H9 (cell line): ENCODE measurements at regions not wholly inside any gene's neighbourhood (a gene's known extent, or its start where the extent isn't known, plus 50 kb on each side); places are given as distances from the start of the nearest gene placed in this dataset.

Source experiments
- DNase-seq: peaks from one replicate; pipeline ENCODE4 v3.0.0-alpha.2; 2017
- H2AFZ ChIP-seq: one replicate; pipeline ENCODE4 v1.6.1; 2013; ENCODE audit warnings: mild to moderate bottlenecking, low read length, control low read depth, moderate library complexity
- H2AK5ac ChIP-seq: 2 replicates; pipeline ENCODE4 v1.6.1; 2013; ENCODE audit warnings: low read length, control low read depth, mixed read lengths; ENCODE audit not compliant: insufficient read length
- H2BK120ac ChIP-seq: one replicate; pipeline ENCODE4 v1.6.1; 2013; ENCODE audit warnings: low read depth, mild to moderate bottlenecking, low read length, control low read depth, inconsistent platforms; ENCODE audit not compliant: poor library complexity, severe bottlenecking
- H2BK12ac ChIP-seq: 2 replicates; pipeline ENCODE4 v1.6.1; 2013; ENCODE audit warnings: low read length, control low read depth, mixed read lengths, low read depth; ENCODE audit not compliant: insufficient read length
- H2BK15ac ChIP-seq: 2 replicates; pipeline ENCODE4 v1.6.1; 2013; ENCODE audit warnings: low read depth, low read length, control low read depth
- H2BK20ac ChIP-seq: one replicate; pipeline ENCODE4 v1.6.1; 2013; ENCODE audit warnings: low read depth, mild to moderate bottlenecking, low read length, control low read depth, inconsistent platforms; ENCODE audit not compliant: poor library complexity, severe bottlenecking
- H2BK5ac ChIP-seq: 2 replicates; pipeline ENCODE4 v1.6.1; 2013; ENCODE audit warnings: low read length, control low read depth, mixed read lengths; ENCODE audit not compliant: insufficient read length
- H3K14ac ChIP-seq: 2 replicates; pipeline ENCODE4 v1.6.1; 2013; ENCODE audit warnings: low read length, control low read depth; ENCODE audit not compliant: insufficient read depth
- H3K18ac ChIP-seq: 2 replicates; pipeline ENCODE4 v1.6.1; 2013; ENCODE audit warnings: low read depth, mild to moderate bottlenecking, mixed read lengths, low read length, control low read depth; ENCODE audit not compliant: insufficient read length
- H3K23ac ChIP-seq: 2 replicates; pipeline ENCODE4 v1.6.1; 2013; ENCODE audit warnings: low read length, control low read depth, mixed read lengths, low read depth; ENCODE audit not compliant: insufficient read length
- H3K23me2 ChIP-seq: 2 replicates; pipeline ENCODE4 v1.6.1; 2013; ENCODE audit warnings: low read depth, mild to moderate bottlenecking, mixed read lengths, low read length, control low read depth; ENCODE audit not compliant: insufficient read length, poor library complexity, severe bottlenecking
- H3K27ac ChIP-seq: 2 replicates; pipeline ENCODE4 v1.5.1; 2013; ENCODE audit warnings: low read length, control low read depth, mixed read lengths, low read depth; ENCODE audit not compliant: insufficient read length
- H3K27me3 ChIP-seq: 2 replicates; pipeline ENCODE4 v1.6.1; 2013; ENCODE audit warnings: low read length, control low read depth, inconsistent platforms; ENCODE audit not compliant: insufficient read depth
- H3K4ac ChIP-seq: 2 replicates; pipeline ENCODE4 v1.6.1; 2013; ENCODE audit warnings: low read depth, mild to moderate bottlenecking, control low read depth, inconsistent platforms, low read length, moderate library complexity
- H3K4me1 ChIP-seq: 2 replicates; pipeline ENCODE4 v1.6.1; 2013; ENCODE audit warnings: low read length, control low read depth, inconsistent platforms; ENCODE audit not compliant: insufficient read depth
- H3K4me2 ChIP-seq: 2 replicates; pipeline ENCODE4 v1.6.1; 2013; ENCODE audit warnings: low read length, control low read depth, mixed read lengths; ENCODE audit not compliant: insufficient read length, insufficient read depth
- H3K56ac ChIP-seq: 2 replicates; pipeline ENCODE4 v1.6.1; 2013; ENCODE audit warnings: low read depth, mild to moderate bottlenecking, mixed read lengths, low read length, control low read depth; ENCODE audit not compliant: insufficient read length
- H3K79me1 ChIP-seq: 2 replicates; pipeline ENCODE4 v1.6.1; 2013; ENCODE audit warnings: low read depth, mild to moderate bottlenecking, moderate library complexity, low read length, control low read depth, inconsistent platforms; ENCODE audit not compliant: insufficient read depth, poor library complexity, severe bottlenecking
- H3K79me2 ChIP-seq: 2 replicates; pipeline ENCODE4 v1.6.1; 2013; ENCODE audit warnings: low read length, control low read depth, inconsistent platforms; ENCODE audit not compliant: insufficient read depth
- H3K9ac ChIP-seq: 2 replicates; pipeline ENCODE4 v1.6.1; 2013; ENCODE audit warnings: low read length, control low read depth, mixed read lengths; ENCODE audit not compliant: insufficient read length; ENCODE audit errors: extremely low read depth
- H3K9me3 ChIP-seq: one replicate; pipeline ENCODE4 v1.6.1; 2013; ENCODE audit warnings: low read depth, low read length, inconsistent platforms; ENCODE audit not compliant: control insufficient read depth
- H3T11ph ChIP-seq: one replicate; pipeline ENCODE4 v1.6.1; 2013; ENCODE audit warnings: mild to moderate bottlenecking, low read length, control low read depth, inconsistent platforms
- H4K20me1 ChIP-seq: one replicate; pipeline ENCODE4 v1.6.1; 2013; ENCODE audit not compliant: control insufficient read depth, insufficient read length, insufficient read depth
- H4K5ac ChIP-seq: 2 replicates; pipeline ENCODE4 v1.6.1; 2013; ENCODE audit warnings: low read depth, mild to moderate bottlenecking, mixed read lengths, low read length, control low read depth; ENCODE audit not compliant: insufficient read length
- H4K8ac ChIP-seq: replicated peaks from 2 replicates; pipeline ENCODE4 v1.6.1; 2013; ENCODE audit warnings: low read length, control low read depth, mixed read lengths, low read depth; ENCODE audit not compliant: insufficient read length
- H4K91ac ChIP-seq: 2 replicates; pipeline ENCODE4 v1.6.1; 2013; ENCODE audit warnings: low read depth, mild to moderate bottlenecking, moderate library complexity, mixed read lengths, low read length, control low read depth; ENCODE audit not compliant: insufficient read length
- H3K27ac Mint-ChIP-seq, 3 experiments: 2 replicates in 2 of 3; 3 replicates in 1 of 3; pipeline ENCODE4 v1.8.0; 2020 to 2021; ENCODE audit warnings: mixed read lengths in 3 of 3, mild to moderate bottlenecking in 1 of 3, moderate library complexity in 1 of 3
- H3K27me3 Mint-ChIP-seq: 2 replicates; pipeline ENCODE4 v1.8.0; 2021; ENCODE audit warnings: low read depth, mild to moderate bottlenecking, moderate library complexity, mixed read lengths
- H3K36me3 Mint-ChIP-seq, 3 experiments: 2 replicates in 2 of 3; 3 replicates in 1 of 3; pipeline ENCODE4 v1.8.0; 2020 to 2021; ENCODE audit warnings: low read depth in 3 of 3, mixed read lengths in 3 of 3; ENCODE audit not compliant: insufficient read depth in 1 of 3
- H3K4me1 Mint-ChIP-seq, 2 experiments: 2 replicates each; pipeline ENCODE4 v1.8.0; 2020; ENCODE audit warnings: mixed read lengths in 2 of 2
- H3K4me3 Mint-ChIP-seq, 2 experiments: 2 replicates in 1 of 2; 3 replicates in 1 of 2; pipeline ENCODE4 v1.8.0; 2020 to 2021; ENCODE audit warnings: mild to moderate bottlenecking in 2 of 2, mixed read lengths in 2 of 2, moderate library complexity in 1 of 2
- H3K9me3 Mint-ChIP-seq, 2 experiments: 2 replicates in 1 of 2; 3 replicates in 1 of 2; pipeline ENCODE4 v1.8.0; 2020; ENCODE audit warnings: mild to moderate bottlenecking in 2 of 2, mixed read lengths in 2 of 2, moderate library complexity in 1 of 2
- WGBS: extraction: QIAGEN DNeasy Blood & Tissue Kit; methylation state at CpG from one replicate; pipeline ENCODE4 v1.1.7; 2013; ENCODE audit warnings: missing lambda C conversion rate, low lambda C conversion rate, mixed read lengths; ENCODE audit not compliant: insufficient read length; ENCODE audit errors: extremely low coverage; 5-methylcytosine and 5-hydroxymethylcytosine counted together
- TF ChIP-seq, protein P1 (sequence below): fragments of 200-600 bp; sonication (generic); conservative IDR thresholded peaks from 3 replicates; pipeline ENCODE4 v1.8.0; 2021; ENCODE audit warnings: antibody characterized with exemption, mild to moderate bottlenecking

DNA sequence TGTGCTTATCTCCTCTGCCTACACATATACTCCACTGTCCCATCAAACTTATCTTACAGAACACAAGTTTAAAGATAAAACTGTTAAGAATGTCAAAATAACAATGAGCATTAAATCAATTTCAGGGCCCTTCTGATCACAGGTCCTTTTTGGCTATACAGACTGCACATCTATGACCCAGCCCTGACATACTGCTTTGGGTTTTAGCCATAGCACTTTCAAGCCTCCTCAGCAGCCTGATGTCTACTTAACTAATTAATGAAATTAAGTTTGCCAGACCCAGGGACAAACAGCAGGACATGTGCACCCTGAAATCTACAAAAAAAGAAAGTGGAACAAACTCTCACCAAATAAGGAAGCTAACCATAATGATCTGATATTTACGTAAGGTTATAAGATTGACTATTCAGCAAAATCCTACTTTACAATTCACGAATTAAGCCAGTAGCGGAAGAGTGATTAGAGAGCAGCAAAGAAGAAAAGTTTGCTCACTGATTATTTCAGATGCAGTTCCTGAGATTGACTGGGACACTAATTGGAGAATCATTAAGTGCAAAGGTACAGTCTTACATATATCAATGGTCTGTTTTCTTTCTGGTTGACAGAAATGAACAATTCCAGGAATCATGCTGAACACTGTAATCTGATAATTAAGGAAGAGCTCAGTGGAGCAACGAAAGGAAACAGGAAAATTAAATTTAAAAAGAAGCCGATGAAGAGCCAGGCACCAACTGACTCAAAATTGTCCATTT, 669.3 kb upstream of the LRRN3 start:
- no peaks in the 10 kb centered on the region for H3K79me2 ChIP-seq
- H3K14ac ChIP-seq, result no peak overlapping the region
- H3K9me3 ChIP-seq, result no peaks in the 10 kb centered on the region
- no peaks in the 10 kb centered on the region for H3K23me2 ChIP-seq
- no peak overlapping the region for H3T11ph ChIP-seq
- no peaks in the 10 kb centered on the region for H3K79me1 ChIP-seq
- H3K27me3 Mint-ChIP-seq, result no peaks in the 10 kb centered on the region
- H4K20me1 ChIP-seq, result no peaks in the 10 kb centered on the region
- no peaks in the 10 kb centered on the region for H3K4me1 ChIP-seq
- H3K4ac ChIP-seq, result no peak overlapping the region
- H3K18ac ChIP-seq, result no peak overlapping the region
- no peak overlapping the region for H2BK12ac ChIP-seq
- H2BK5ac ChIP-seq, result no peak overlapping the region
- peaks cover 12 to 13% of the 10 kb centered on the region in 2 experiments for H3K4me1 Mint-ChIP-seq
- H2BK20ac ChIP-seq, result no peak overlapping the region
- H3K9me3 Mint-ChIP-seq, result peaks cover 0 to 6% of the 10 kb centered on the region in 2 experiments; a peak in 2 of 5 replicates
- TF ChIP-seq, protein P1, sequence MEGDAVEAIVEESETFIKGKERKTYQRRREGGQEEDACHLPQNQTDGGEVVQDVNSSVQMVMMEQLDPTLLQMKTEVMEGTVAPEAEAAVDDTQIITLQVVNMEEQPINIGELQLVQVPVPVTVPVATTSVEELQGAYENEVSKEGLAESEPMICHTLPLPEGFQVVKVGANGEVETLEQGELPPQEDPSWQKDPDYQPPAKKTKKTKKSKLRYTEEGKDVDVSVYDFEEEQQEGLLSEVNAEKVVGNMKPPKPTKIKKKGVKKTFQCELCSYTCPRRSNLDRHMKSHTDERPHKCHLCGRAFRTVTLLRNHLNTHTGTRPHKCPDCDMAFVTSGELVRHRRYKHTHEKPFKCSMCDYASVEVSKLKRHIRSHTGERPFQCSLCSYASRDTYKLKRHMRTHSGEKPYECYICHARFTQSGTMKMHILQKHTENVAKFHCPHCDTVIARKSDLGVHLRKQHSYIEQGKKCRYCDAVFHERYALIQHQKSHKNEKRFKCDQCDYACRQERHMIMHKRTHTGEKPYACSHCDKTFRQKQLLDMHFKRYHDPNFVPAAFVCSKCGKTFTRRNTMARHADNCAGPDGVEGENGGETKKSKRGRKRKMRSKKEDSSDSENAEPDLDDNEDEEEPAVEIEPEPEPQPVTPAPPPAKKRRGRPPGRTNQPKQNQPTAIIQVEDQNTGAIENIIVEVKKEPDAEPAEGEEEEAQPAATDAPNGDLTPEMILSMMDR, result no peak
- H2AK5ac ChIP-seq, result no peak overlapping the region
- no peak overlapping the region for H4K8ac ChIP-seq
- H2BK120ac ChIP-seq, result no peak overlapping the region
- no peak overlapping the region for H3K27ac ChIP-seq
- H3K4me3 Mint-ChIP-seq, result no peak overlapping the region
- no peaks in the 10 kb centered on the region for H3K36me3 Mint-ChIP-seq
- no peak for DNase-seq
- H3K4me2 ChIP-seq, result no peak overlapping the region
- H2BK15ac ChIP-seq, result no peak overlapping the region
- WGBS, result no CpG with 5 or more reads among the region's 5 CpGs
- no peak overlapping the region for H3K23ac ChIP-seq
- H4K91ac ChIP-seq, result no peak overlapping the region
- H4K5ac ChIP-seq, result no peak overlapping the region
- no peak overlapping the region for H2AFZ ChIP-seq
- no peaks in the 10 kb centered on the region for H3K27me3 ChIP-seq
- no peak overlapping the region for H3K56ac ChIP-seq
- no peak overlapping the region for H3K9ac ChIP-seq
- H3K27ac Mint-ChIP-seq, result peak overlapping the region in 1 of 3 experiments; percentile 68; a peak in 1 of 7 replicates
